ENCODE measurements at regions not wholly inside any gene's neighbourhood (a gene's known extent, or its start where the extent isn't known, plus 50 kb on each side); places are given as distances from the start of the nearest gene placed in this dataset.

GRCh38 chr6:2436410-2437154, 191.2 kb upstream of the GMDS start:
- Histone ChIP-seq H3K9ac (ENCODE audit: low read depth in 2 of 2, low read length in 2 of 2) (no peak overlapping the region), H3K4me3 (no peak overlapping the region), H3K27ac (no peak overlapping the region), H3K9me3 (no peaks in the 10 kb centered on the region), H3K36me3 (no peaks in the 10 kb centered on the region), H3K27me3 (no peaks in the 10 kb centered on the region), H3K4me1 (no peaks in the 10 kb centered on the region)
- TF ChIP-seq CTCF (IDR thresholded peaks at IDR 0.05) = no peak
- intact Hi-C loops (cut with DNase I) = no loop called here
- no peak for DNase-seq

- no peaks in the 10 kb centered on the region for H3K9me3 ChIP-seq
- intact Hi-C loops (cut with DNase I) = no loop called here
- H3K27ac ChIP-seq = no peak overlapping the region
- no peak for TF ChIP-seq CTCF (IDR thresholded peaks at IDR 0.05)
- H3K4me1 ChIP-seq = no peaks in the 10 kb centered on the region
- no peaks in the 10 kb centered on the region for H3K27me3 ChIP-seq
- H3K36me3 ChIP-seq = no peaks in the 10 kb centered on the region
- H3K4me3 ChIP-seq = no peak overlapping the region
- H3K9ac ChIP-seq (ENCODE audit: low read depth in 2 of 2, low read length in 2 of 2) = no peak overlapping the region
- no peak for DNase-seq
Measured at GRCh38 chr6:2435323-2435722, 189.9 kb upstream of the GMDS start.

- no peaks in the 10 kb centered on the region for H3K27me3 ChIP-seq
- intact Hi-C loops (cut with DNase I) = no loop called here
- H3K36me3 ChIP-seq = no peaks in the 10 kb centered on the region
- no peak for TF ChIP-seq CTCF (IDR thresholded peaks at IDR 0.05)
- H3K4me1 ChIP-seq = no peaks in the 10 kb centered on the region
- no peak overlapping the region for H3K9ac ChIP-seq (ENCODE audit: low read depth in 2 of 2, low read length in 2 of 2)
- H3K9me3 ChIP-seq = no peaks in the 10 kb centered on the region
- no peak overlapping the region for H3K27ac ChIP-seq
- no peak overlapping the region for H3K4me3 ChIP-seq
- DNase-seq = no peak
Measured at GRCh38 chr6:2434912-2435311, 189.5 kb upstream of the GMDS start.

- no peak overlapping the region for H3K9ac ChIP-seq (ENCODE audit: low read depth in 2 of 2, low read length in 2 of 2)
- intact Hi-C loops (cut with DNase I) = no loop called here
- no peak for TF ChIP-seq CTCF (IDR thresholded peaks at IDR 0.05)
- no peaks in the 10 kb centered on the region for H3K27me3 ChIP-seq
- no peaks in the 10 kb centered on the region for H3K36me3 ChIP-seq
- no peak for DNase-seq
- no peak overlapping the region for H3K4me3 ChIP-seq
- H3K9me3 ChIP-seq = no peaks in the 10 kb centered on the region
- no peak overlapping the region for H3K27ac ChIP-seq
- H3K4me1 ChIP-seq = no peaks in the 10 kb centered on the region
Measured at GRCh38 chr6:2434116-2434515, 188.7 kb upstream of the GMDS start.

GRCh38 chr6:2433711-2434110, 188.3 kb upstream of the GMDS start:
- Histone ChIP-seq H3K9me3 (no peaks in the 10 kb centered on the region), H3K9ac (ENCODE audit: low read depth in 2 of 2, low read length in 2 of 2) (no peak overlapping the region), H3K4me3 (no peak overlapping the region), H3K27me3 (no peaks in the 10 kb centered on the region), H3K27ac (no peak overlapping the region), H3K36me3 (no peaks in the 10 kb centered on the region), H3K4me1 (no peaks in the 10 kb centered on the region)
- intact Hi-C loops (cut with DNase I) = no loop called here
- DNase-seq = no peak
- no peak for TF ChIP-seq CTCF (IDR thresholded peaks at IDR 0.05)
